ENCODE measurements at regions not wholly inside any gene's neighbourhood (a gene's known extent, or its start where the extent isn't known, plus 50 kb on each side); places are given as distances from the start of the nearest gene placed in this dataset.
A peak's percentile ranks its signal among the peaks of the same experiment; 100 is the strongest.

DNA sequence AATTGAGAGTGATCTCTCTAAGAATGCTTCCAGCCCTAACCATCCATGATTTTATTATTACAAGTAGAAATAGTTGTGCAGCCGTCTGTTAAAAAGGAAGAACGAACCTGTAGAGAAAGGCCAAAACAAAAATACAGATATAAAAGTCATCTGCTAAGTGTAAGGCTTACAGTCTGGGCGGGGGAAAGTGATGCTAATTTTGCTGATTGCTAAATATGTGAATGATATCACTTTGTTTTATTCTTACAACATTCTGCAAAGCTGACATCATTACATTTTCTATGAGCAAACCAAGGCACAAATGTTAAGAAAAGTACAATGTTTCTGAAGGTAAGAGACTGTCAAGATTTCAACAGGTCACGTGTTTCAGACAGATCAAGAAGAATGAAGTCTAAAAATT, 101.5 kb upstream of the RAP1B start:
- no peak for ATAC-seq
- TF ChIP-seq ARNTL (CRISPR knock-in tag; IDR thresholded peaks at IDR 0.05; ENCODE audit: borderline replicate concordance, low read depth) (no peak), TOX (CRISPR knock-in tag; IDR thresholded peaks at IDR 0.05; ENCODE audit: borderline replicate concordance) (no peak), ZNF8 (CRISPR knock-in tag; IDR thresholded peaks at IDR 0.05) (no peak), ESRRG (CRISPR knock-in tag; IDR thresholded peaks at IDR 0.05) (no peak), PPARA (CRISPR knock-in tag; IDR thresholded peaks at IDR 0.05; ENCODE audit: borderline replicate concordance) (no peak), ZNF565 (CRISPR knock-in tag; conservative IDR thresholded peaks at IDR 0.05; ENCODE audit: low read depth) (no peak), RARB (CRISPR knock-in tag; IDR thresholded peaks at IDR 0.05) (no peak), GLIS3 (CRISPR knock-in tag; IDR thresholded peaks at IDR 0.05) (no peak), ISL1 (CRISPR knock-in tag; IDR thresholded peaks at IDR 0.05) (no peak), ZC3H10 (CRISPR knock-in tag; IDR thresholded peaks at IDR 0.05) (no peak), TCF4 (CRISPR knock-in tag; IDR thresholded peaks at IDR 0.05; ENCODE audit: borderline replicate concordance) (no peak), CSDC2 (CRISPR knock-in tag; IDR thresholded peaks at IDR 0.05) (no peak)

DNA sequence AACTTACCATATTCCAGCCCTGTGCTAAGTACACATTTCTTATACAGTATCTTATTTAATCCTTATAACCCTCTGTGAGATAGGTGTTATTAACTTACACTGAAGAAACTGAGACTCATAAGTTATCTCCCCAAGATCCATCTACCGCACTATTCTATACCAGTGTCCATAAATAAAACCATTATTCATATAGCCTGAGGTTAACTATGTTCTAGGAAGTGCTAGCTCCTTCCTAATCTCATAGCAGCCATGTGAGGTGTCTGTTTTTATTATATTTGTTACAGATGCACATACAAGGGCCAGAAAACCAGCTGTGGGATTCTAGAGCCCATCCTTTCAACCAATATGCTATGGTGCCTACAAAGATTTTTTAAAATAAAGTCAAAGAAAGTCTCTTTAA, 100.3 kb upstream of the RAP1B start:
- TF ChIP-seq GLIS3 (CRISPR knock-in tag; IDR thresholded peaks at IDR 0.05) (no peak), ZFP3 (CRISPR knock-in tag; IDR thresholded peaks at IDR 0.05) (no peak), TCF4 (CRISPR knock-in tag; IDR thresholded peaks at IDR 0.05; ENCODE audit: borderline replicate concordance) (no peak), OSR1 (CRISPR knock-in tag; IDR thresholded peaks at IDR 0.05) (no peak), ESRRG (CRISPR knock-in tag; IDR thresholded peaks at IDR 0.05) (no peak), RARB (CRISPR knock-in tag; IDR thresholded peaks at IDR 0.05) (no peak), SNAI2 (CRISPR knock-in tag; IDR thresholded peaks at IDR 0.05) (no peak), ZFP30 (CRISPR knock-in tag; IDR thresholded peaks at IDR 0.05) (no peak), ARNTL (CRISPR knock-in tag; IDR thresholded peaks at IDR 0.05; ENCODE audit: borderline replicate concordance, low read depth) (no peak), ZNF70 (CRISPR knock-in tag; IDR thresholded peaks at IDR 0.05) (no peak), ZNF8 (CRISPR knock-in tag; IDR thresholded peaks at IDR 0.05) (no peak), ISL1 (CRISPR knock-in tag; IDR thresholded peaks at IDR 0.05) (no peak), CSDC2 (CRISPR knock-in tag; IDR thresholded peaks at IDR 0.05) (no peak), PPARA (CRISPR knock-in tag; IDR thresholded peaks at IDR 0.05; ENCODE audit: borderline replicate concordance) (no peak)
- TF ChIP-seq, protein P1, sequence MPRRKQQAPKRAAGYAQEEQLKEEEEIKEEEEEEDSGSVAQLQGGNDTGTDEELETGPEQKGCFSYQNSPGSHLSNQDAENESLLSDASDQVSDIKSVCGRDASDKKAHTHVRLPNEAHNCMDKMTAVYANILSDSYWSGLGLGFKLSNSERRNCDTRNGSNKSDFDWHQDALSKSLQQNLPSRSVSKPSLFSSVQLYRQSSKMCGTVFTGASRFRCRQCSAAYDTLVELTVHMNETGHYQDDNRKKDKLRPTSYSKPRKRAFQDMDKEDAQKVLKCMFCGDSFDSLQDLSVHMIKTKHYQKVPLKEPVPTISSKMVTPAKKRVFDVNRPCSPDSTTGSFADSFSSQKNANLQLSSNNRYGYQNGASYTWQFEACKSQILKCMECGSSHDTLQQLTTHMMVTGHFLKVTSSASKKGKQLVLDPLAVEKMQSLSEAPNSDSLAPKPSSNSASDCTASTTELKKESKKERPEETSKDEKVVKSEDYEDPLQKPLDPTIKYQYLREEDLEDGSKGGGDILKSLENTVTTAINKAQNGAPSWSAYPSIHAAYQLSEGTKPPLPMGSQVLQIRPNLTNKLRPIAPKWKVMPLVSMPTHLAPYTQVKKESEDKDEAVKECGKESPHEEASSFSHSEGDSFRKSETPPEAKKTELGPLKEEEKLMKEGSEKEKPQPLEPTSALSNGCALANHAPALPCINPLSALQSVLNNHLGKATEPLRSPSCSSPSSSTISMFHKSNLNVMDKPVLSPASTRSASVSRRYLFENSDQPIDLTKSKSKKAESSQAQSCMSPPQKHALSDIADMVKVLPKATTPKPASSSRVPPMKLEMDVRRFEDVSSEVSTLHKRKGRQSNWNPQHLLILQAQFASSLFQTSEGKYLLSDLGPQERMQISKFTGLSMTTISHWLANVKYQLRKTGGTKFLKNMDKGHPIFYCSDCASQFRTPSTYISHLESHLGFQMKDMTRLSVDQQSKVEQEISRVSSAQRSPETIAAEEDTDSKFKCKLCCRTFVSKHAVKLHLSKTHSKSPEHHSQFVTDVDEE (CRISPR knock-in tag; IDR thresholded peaks at IDR 0.05): no peak
- no peak for ATAC-seq

DNA sequence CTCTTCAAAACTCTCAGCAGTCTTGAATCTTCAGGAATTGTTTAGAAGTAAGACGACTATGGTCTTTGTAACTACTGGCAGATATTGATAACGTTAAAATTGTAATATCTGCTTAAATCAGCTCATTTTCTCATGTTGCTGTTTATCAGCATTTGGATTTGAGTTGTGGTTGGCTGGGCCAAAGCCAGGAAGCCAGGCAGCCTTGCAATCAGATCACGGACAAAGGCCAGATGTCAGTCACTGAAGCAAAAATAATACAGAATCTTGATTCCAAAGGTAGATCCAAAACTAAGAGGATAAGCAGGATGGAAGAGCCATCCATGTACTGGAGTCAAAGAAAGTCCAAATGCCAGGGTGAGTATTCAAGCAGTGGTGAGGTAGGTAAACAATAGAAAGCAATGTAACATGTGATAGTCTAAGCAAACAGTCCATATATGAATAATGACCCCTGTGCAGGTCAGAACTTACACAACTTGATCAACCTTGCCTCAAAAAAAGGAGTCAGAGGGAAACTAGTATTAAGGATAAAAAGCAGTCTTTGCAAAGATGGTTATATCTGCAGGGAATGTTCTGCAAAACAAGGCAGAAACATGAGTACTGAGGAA, 95.8 kb upstream of the RAP1B start:
- no peak for ATAC-seq
- TF ChIP-seq TCF4 (CRISPR knock-in tag; IDR thresholded peaks at IDR 0.05; ENCODE audit: borderline replicate concordance) (peak; percentile 53; the same call in 1 of the 2 replicates), CSDC2 (CRISPR knock-in tag; IDR thresholded peaks at IDR 0.05) (no peak)

DNA sequence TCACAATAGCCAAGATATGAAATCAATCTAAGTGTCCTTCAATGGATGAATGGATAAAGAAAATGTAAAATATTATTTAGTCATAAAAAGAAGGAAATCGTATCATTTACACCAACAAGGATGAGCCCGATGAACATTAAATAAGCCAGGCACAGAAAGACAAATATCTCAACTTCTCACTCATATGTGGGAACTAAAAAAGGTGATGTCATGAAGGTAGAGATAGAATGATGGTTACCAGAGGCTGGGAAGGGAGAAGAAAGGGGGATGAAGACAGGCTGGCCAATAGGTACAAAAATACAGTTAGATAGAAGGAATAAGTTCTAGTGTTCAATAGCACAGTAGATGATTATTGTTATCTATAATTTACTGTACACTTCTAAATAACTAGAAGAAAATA, 94.9 kb upstream of the RAP1B start:
- ATAC-seq: no peak
- TF ChIP-seq ISL1 (CRISPR knock-in tag; IDR thresholded peaks at IDR 0.05) (no peak), ESRRG (CRISPR knock-in tag; IDR thresholded peaks at IDR 0.05) (no peak), ZFP30 (CRISPR knock-in tag; IDR thresholded peaks at IDR 0.05) (no peak), GLIS3 (CRISPR knock-in tag; IDR thresholded peaks at IDR 0.05) (no peak), ZNF565 (CRISPR knock-in tag; conservative IDR thresholded peaks at IDR 0.05; ENCODE audit: low read depth) (no peak), SNAI2 (CRISPR knock-in tag; IDR thresholded peaks at IDR 0.05) (no peak), RARB (CRISPR knock-in tag; IDR thresholded peaks at IDR 0.05) (no peak), BACH2 (CRISPR knock-in tag; IDR thresholded peaks at IDR 0.05; ENCODE audit: borderline replicate concordance) (no peak), ZFP3 (CRISPR knock-in tag; IDR thresholded peaks at IDR 0.05) (no peak), ZNF8 (CRISPR knock-in tag; IDR thresholded peaks at IDR 0.05) (no peak), TOX (CRISPR knock-in tag; IDR thresholded peaks at IDR 0.05; ENCODE audit: borderline replicate concordance) (no peak)
- TF ChIP-seq, protein P2, sequence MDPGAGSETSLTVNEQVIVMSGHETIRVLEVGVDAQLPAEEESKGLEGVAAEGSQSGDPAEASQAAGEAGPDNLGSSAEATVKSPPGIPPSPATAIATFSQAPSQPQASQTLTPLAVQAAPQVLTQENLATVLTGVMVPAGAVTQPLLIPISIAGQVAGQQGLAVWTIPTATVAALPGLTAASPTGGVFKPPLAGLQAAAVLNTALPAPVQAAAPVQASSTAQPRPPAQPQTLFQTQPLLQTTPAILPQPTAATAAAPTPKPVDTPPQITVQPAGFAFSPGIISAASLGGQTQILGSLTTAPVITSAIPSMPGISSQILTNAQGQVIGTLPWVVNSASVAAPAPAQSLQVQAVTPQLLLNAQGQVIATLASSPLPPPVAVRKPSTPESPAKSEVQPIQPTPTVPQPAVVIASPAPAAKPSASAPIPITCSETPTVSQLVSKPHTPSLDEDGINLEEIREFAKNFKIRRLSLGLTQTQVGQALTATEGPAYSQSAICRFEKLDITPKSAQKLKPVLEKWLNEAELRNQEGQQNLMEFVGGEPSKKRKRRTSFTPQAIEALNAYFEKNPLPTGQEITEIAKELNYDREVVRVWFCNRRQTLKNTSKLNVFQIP (CRISPR knock-in tag; IDR thresholded peaks at IDR 0.05; ENCODE audit: borderline replicate concordance, low read depth): no peak

DNA sequence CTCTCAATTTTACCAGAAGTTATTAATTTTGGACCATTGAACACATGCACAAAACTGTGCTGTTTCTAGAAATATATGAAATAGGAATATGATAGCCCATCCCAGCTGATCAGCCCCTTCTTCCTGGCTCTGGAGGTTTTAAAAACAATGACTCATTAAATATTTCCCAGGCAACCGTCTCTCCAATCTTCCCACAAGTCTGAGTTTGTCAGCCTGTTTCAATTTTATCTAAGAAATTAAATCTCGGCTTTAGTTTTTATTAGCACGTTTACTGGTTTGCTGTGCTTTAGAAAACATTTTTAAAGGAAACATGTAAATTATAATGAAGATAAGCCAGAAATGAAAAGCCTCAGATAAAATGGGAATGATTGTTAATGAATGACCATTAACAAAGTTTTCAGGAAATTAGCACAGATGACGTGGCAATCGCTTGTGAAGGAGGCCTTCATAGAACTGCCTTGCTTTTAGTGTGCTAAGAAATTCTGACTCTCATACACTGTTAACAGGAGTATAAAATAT, 89.3 kb upstream of the RAP1B start:
- ATAC-seq: peak; percentile 96
- TF ChIP-seq, protein P3, sequence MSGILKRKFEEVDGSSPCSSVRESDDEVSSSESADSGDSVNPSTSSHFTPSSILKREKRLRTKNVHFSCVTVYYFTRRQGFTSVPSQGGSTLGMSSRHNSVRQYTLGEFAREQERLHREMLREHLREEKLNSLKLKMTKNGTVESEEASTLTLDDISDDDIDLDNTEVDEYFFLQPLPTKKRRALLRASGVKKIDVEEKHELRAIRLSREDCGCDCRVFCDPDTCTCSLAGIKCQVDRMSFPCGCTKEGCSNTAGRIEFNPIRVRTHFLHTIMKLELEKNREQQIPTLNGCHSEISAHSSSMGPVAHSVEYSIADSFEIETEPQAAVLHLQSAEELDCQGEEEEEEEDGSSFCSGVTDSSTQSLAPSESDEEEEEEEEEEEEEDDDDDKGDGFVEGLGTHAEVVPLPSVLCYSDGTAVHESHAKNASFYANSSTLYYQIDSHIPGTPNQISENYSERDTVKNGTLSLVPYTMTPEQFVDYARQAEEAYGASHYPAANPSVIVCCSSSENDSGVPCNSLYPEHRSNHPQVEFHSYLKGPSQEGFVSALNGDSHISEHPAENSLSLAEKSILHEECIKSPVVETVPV (CRISPR knock-in tag; IDR thresholded peaks at IDR 0.05): no peak
- TF ChIP-seq, protein P1 (CRISPR knock-in tag; IDR thresholded peaks at IDR 0.05): no peak
- peak; percentile 44 for TF ChIP-seq ISL1 (CRISPR knock-in tag; IDR thresholded peaks at IDR 0.05)
